Skeletal muscle cell (primary cell): ENCODE measurements at regions not wholly inside any gene's neighbourhood (a gene's known extent, or its start where the extent isn't known, plus 50 kb on each side); places are given as distances from the start of the nearest gene placed in this dataset.

Experiments
- DNase-seq: peaks from one replicate; pipeline ENCODE4 v3.0.0-alpha.2; 2010; ENCODE audit warnings: low read depth
- H3K4me3 ChIP-seq: 2 replicates; pipeline ENCODE4 v1.5.1; 2011; ENCODE audit warnings: low read depth, mild to moderate bottlenecking, control low read depth, low read length, moderate library complexity

- no peak overlapping the region for H3K4me3 ChIP-seq
- no peak for DNase-seq
Measured at GRCh38 chr3:55305696-55306485, 181.2 kb downstream of the WNT5A start.

GRCh38 chr3:55300701-55301100 lies 186.4 kb downstream of the WNT5A start:
- H3K4me3 ChIP-seq, result no peak overlapping the region
- DNase-seq, result no peak

- H3K4me3 ChIP-seq, result no peak overlapping the region
- DNase-seq, result no peak
Measured at GRCh38 chr3:55297706-55298105, 189.4 kb downstream of the WNT5A start.

GRCh38 chr3:55297245-55297644 lies 189.9 kb downstream of the WNT5A start:
- DNase-seq, result no peak

GRCh38 chr3:55296791-55297190 lies 190.3 kb downstream of the WNT5A start:
- no peak for DNase-seq
- H3K4me3 ChIP-seq, result no peak overlapping the region

More at GRCh38 chr3:55297245-55297644, 189.9 kb downstream of the WNT5A start:
- no peak overlapping the region for H3K4me3 ChIP-seq

GRCh38 chr3:55296030-55296429 lies 191.1 kb downstream of the WNT5A start:
- H3K4me3 ChIP-seq, result no peak overlapping the region
- DNase-seq, result no peak

- no peak overlapping the region for H3K4me3 ChIP-seq
- DNase-seq, result no peak
Measured at GRCh38 chr3:55294557-55294956, 192.5 kb downstream of the WNT5A start.

GRCh38 chr3:55292360-55292759 lies 194.7 kb downstream of the WNT5A start:
- no peak overlapping the region for H3K4me3 ChIP-seq
- no peak for DNase-seq

GRCh38 chr3:55288657-55289056 lies 198.4 kb downstream of the WNT5A start:
- no peak for DNase-seq
- no peak overlapping the region for H3K4me3 ChIP-seq

GRCh38 chr3:55286693-55287092 lies 200.4 kb downstream of the WNT5A start:
- H3K4me3 ChIP-seq, result no peak overlapping the region
- no peak for DNase-seq

GRCh38 chr3:55285156-55285555 lies 201.9 kb downstream of the WNT5A start:
- no peak for DNase-seq
- H3K4me3 ChIP-seq, result no peak overlapping the region

- no peak for DNase-seq
- H3K4me3 ChIP-seq, result no peak overlapping the region
Measured at GRCh38 chr3:55283441-55283925, 203.6 kb downstream of the WNT5A start.

GRCh38 chr3:55282994-55283393 lies 204.1 kb downstream of the WNT5A start:
- DNase-seq, result no peak
- H3K4me3 ChIP-seq, result no peak overlapping the region

GRCh38 chr3:55272031-55272645 lies 215.0 kb downstream of the WNT5A start:
- H3K4me3 ChIP-seq, result no peak overlapping the region
- no peak for DNase-seq

- DNase-seq, result no peak
- H3K4me3 ChIP-seq, result no peak overlapping the region
Measured at GRCh38 chr3:55271549-55271948, 215.6 kb downstream of the WNT5A start.

GRCh38 chr3:55270976-55271375 lies 216.1 kb downstream of the WNT5A start:
- no peak for DNase-seq
- H3K4me3 ChIP-seq, result no peak overlapping the region

- H3K4me3 ChIP-seq, result no peak overlapping the region
- no peak for DNase-seq
Measured at GRCh38 chr3:55269636-55270035, 217.5 kb downstream of the WNT5A start.

GRCh38 chr3:55269096-55269495 lies 218.0 kb downstream of the WNT5A start:
- DNase-seq, result no peak
- H3K4me3 ChIP-seq, result no peak overlapping the region

GRCh38 chr3:55267206-55267930 lies 219.7 kb downstream of the WNT5A start:
- DNase-seq, result peak; percentile 32
- no peak overlapping the region for H3K4me3 ChIP-seq

GRCh38 chr3:55264919-55265318 lies 222.2 kb downstream of the WNT5A start:
- DNase-seq, result no peak
- H3K4me3 ChIP-seq, result no peak overlapping the region
